H9 (cell line): ENCODE measurements at regions not wholly inside any gene's neighbourhood (a gene's known extent, or its start where the extent isn't known, plus 50 kb on each side); places are given as distances from the start of the nearest gene placed in this dataset.

Experiments used
- DNase-seq: peaks from one replicate; pipeline ENCODE4 v3.0.0-alpha.2; 2017
- H2AFZ ChIP-seq: one replicate; pipeline ENCODE4 v1.6.1; 2013; ENCODE audit warnings: mild to moderate bottlenecking, low read length, control low read depth, moderate library complexity
- H2AK5ac ChIP-seq: 2 replicates; pipeline ENCODE4 v1.6.1; 2013; ENCODE audit warnings: low read length, control low read depth, mixed read lengths; ENCODE audit not compliant: insufficient read length
- H2BK120ac ChIP-seq: one replicate; pipeline ENCODE4 v1.6.1; 2013; ENCODE audit warnings: low read depth, mild to moderate bottlenecking, low read length, control low read depth, inconsistent platforms; ENCODE audit not compliant: poor library complexity, severe bottlenecking
- H2BK12ac ChIP-seq: 2 replicates; pipeline ENCODE4 v1.6.1; 2013; ENCODE audit warnings: low read length, control low read depth, mixed read lengths, low read depth; ENCODE audit not compliant: insufficient read length
- H2BK15ac ChIP-seq: 2 replicates; pipeline ENCODE4 v1.6.1; 2013; ENCODE audit warnings: low read depth, low read length, control low read depth
- H2BK20ac ChIP-seq: one replicate; pipeline ENCODE4 v1.6.1; 2013; ENCODE audit warnings: low read depth, mild to moderate bottlenecking, low read length, control low read depth, inconsistent platforms; ENCODE audit not compliant: poor library complexity, severe bottlenecking
- H2BK5ac ChIP-seq: 2 replicates; pipeline ENCODE4 v1.6.1; 2013; ENCODE audit warnings: low read length, control low read depth, mixed read lengths; ENCODE audit not compliant: insufficient read length
- H3K14ac ChIP-seq: 2 replicates; pipeline ENCODE4 v1.6.1; 2013; ENCODE audit warnings: low read length, control low read depth; ENCODE audit not compliant: insufficient read depth
- H3K18ac ChIP-seq: 2 replicates; pipeline ENCODE4 v1.6.1; 2013; ENCODE audit warnings: low read depth, mild to moderate bottlenecking, mixed read lengths, low read length, control low read depth; ENCODE audit not compliant: insufficient read length
- H3K23ac ChIP-seq: 2 replicates; pipeline ENCODE4 v1.6.1; 2013; ENCODE audit warnings: low read length, control low read depth, mixed read lengths, low read depth; ENCODE audit not compliant: insufficient read length
- H3K23me2 ChIP-seq: 2 replicates; pipeline ENCODE4 v1.6.1; 2013; ENCODE audit warnings: low read depth, mild to moderate bottlenecking, mixed read lengths, low read length, control low read depth; ENCODE audit not compliant: insufficient read length, poor library complexity, severe bottlenecking
- H3K27ac ChIP-seq: 2 replicates; pipeline ENCODE4 v1.5.1; 2013; ENCODE audit warnings: low read length, control low read depth, mixed read lengths, low read depth; ENCODE audit not compliant: insufficient read length
- H3K27me3 ChIP-seq: 2 replicates; pipeline ENCODE4 v1.6.1; 2013; ENCODE audit warnings: low read length, control low read depth, inconsistent platforms; ENCODE audit not compliant: insufficient read depth
- H3K4ac ChIP-seq: 2 replicates; pipeline ENCODE4 v1.6.1; 2013; ENCODE audit warnings: low read depth, mild to moderate bottlenecking, control low read depth, inconsistent platforms, low read length, moderate library complexity
- H3K4me1 ChIP-seq: 2 replicates; pipeline ENCODE4 v1.6.1; 2013; ENCODE audit warnings: low read length, control low read depth, inconsistent platforms; ENCODE audit not compliant: insufficient read depth
- H3K4me2 ChIP-seq: 2 replicates; pipeline ENCODE4 v1.6.1; 2013; ENCODE audit warnings: low read length, control low read depth, mixed read lengths; ENCODE audit not compliant: insufficient read length, insufficient read depth
- H3K56ac ChIP-seq: 2 replicates; pipeline ENCODE4 v1.6.1; 2013; ENCODE audit warnings: low read depth, mild to moderate bottlenecking, mixed read lengths, low read length, control low read depth; ENCODE audit not compliant: insufficient read length
- H3K79me1 ChIP-seq: 2 replicates; pipeline ENCODE4 v1.6.1; 2013; ENCODE audit warnings: low read depth, mild to moderate bottlenecking, moderate library complexity, low read length, control low read depth, inconsistent platforms; ENCODE audit not compliant: insufficient read depth, poor library complexity, severe bottlenecking
- H3K79me2 ChIP-seq: 2 replicates; pipeline ENCODE4 v1.6.1; 2013; ENCODE audit warnings: low read length, control low read depth, inconsistent platforms; ENCODE audit not compliant: insufficient read depth
- H3K9ac ChIP-seq: 2 replicates; pipeline ENCODE4 v1.6.1; 2013; ENCODE audit warnings: low read length, control low read depth, mixed read lengths; ENCODE audit not compliant: insufficient read length; ENCODE audit errors: extremely low read depth
- H3K9me3 ChIP-seq: one replicate; pipeline ENCODE4 v1.6.1; 2013; ENCODE audit warnings: low read depth, low read length, inconsistent platforms; ENCODE audit not compliant: control insufficient read depth
- H3T11ph ChIP-seq: one replicate; pipeline ENCODE4 v1.6.1; 2013; ENCODE audit warnings: mild to moderate bottlenecking, low read length, control low read depth, inconsistent platforms
- H4K20me1 ChIP-seq: one replicate; pipeline ENCODE4 v1.6.1; 2013; ENCODE audit not compliant: control insufficient read depth, insufficient read length, insufficient read depth
- H4K5ac ChIP-seq: 2 replicates; pipeline ENCODE4 v1.6.1; 2013; ENCODE audit warnings: low read depth, mild to moderate bottlenecking, mixed read lengths, low read length, control low read depth; ENCODE audit not compliant: insufficient read length
- H4K8ac ChIP-seq: replicated peaks from 2 replicates; pipeline ENCODE4 v1.6.1; 2013; ENCODE audit warnings: low read length, control low read depth, mixed read lengths, low read depth; ENCODE audit not compliant: insufficient read length
- H4K91ac ChIP-seq: 2 replicates; pipeline ENCODE4 v1.6.1; 2013; ENCODE audit warnings: low read depth, mild to moderate bottlenecking, moderate library complexity, mixed read lengths, low read length, control low read depth; ENCODE audit not compliant: insufficient read length
- H3K27ac Mint-ChIP-seq, 3 experiments: 2 replicates in 2 of 3; 3 replicates in 1 of 3; pipeline ENCODE4 v1.8.0; 2020 to 2021; ENCODE audit warnings: mixed read lengths in 3 of 3, mild to moderate bottlenecking in 1 of 3, moderate library complexity in 1 of 3
- H3K27me3 Mint-ChIP-seq: 2 replicates; pipeline ENCODE4 v1.8.0; 2021; ENCODE audit warnings: low read depth, mild to moderate bottlenecking, moderate library complexity, mixed read lengths
- H3K36me3 Mint-ChIP-seq, 3 experiments: 2 replicates in 2 of 3; 3 replicates in 1 of 3; pipeline ENCODE4 v1.8.0; 2020 to 2021; ENCODE audit warnings: low read depth in 3 of 3, mixed read lengths in 3 of 3; ENCODE audit not compliant: insufficient read depth in 1 of 3
- H3K4me1 Mint-ChIP-seq, 2 experiments: 2 replicates each; pipeline ENCODE4 v1.8.0; 2020; ENCODE audit warnings: mixed read lengths in 2 of 2
- H3K4me3 Mint-ChIP-seq, 2 experiments: 2 replicates in 1 of 2; 3 replicates in 1 of 2; pipeline ENCODE4 v1.8.0; 2020 to 2021; ENCODE audit warnings: mild to moderate bottlenecking in 2 of 2, mixed read lengths in 2 of 2, moderate library complexity in 1 of 2
- H3K9me3 Mint-ChIP-seq, 2 experiments: 2 replicates in 1 of 2; 3 replicates in 1 of 2; pipeline ENCODE4 v1.8.0; 2020; ENCODE audit warnings: mild to moderate bottlenecking in 2 of 2, mixed read lengths in 2 of 2, moderate library complexity in 1 of 2
- TF ChIP-seq, protein P1 (sequence below): fragments of 200-600 bp; sonication (generic); conservative IDR thresholded peaks from 3 replicates; pipeline ENCODE4 v1.8.0; 2021; ENCODE audit warnings: antibody characterized with exemption, mild to moderate bottlenecking

DNA sequence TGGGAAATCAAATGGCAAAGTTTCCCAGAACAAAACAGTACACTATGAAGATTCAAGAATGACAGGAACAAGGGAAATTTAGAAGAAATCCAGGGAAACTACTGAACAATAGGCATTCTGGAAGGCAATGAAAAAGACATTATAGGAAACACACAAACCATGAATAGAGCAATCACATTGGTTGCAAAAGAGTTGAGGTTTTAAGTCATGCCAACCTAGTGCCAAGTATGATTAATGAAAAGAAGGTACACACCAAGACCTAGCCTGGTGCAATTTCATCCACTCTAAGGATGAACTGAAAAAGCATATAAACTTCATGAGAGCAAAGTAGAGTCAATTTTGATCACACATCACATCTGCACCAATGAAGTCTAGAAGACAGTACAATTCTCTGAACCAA is 326.9 kb downstream of the PDHA2 start:
- no peak overlapping the region for H3K14ac ChIP-seq
- H2BK120ac ChIP-seq = no peak overlapping the region
- no peak overlapping the region for H2BK20ac ChIP-seq
- H3K9ac ChIP-seq = no peak overlapping the region
- H3K27ac ChIP-seq = no peak overlapping the region
- H2AFZ ChIP-seq = no peak overlapping the region
- no peak overlapping the region for H3K18ac ChIP-seq
- H4K91ac ChIP-seq = no peak overlapping the region
- Mint-ChIP-seq H3K27me3 (no peaks in the 10 kb centered on the region), H3K9me3 (peaks cover 0 to 2% of the 10 kb centered on the region in 2 experiments; a peak in 3 of 5 replicates), H3K36me3 (peaks cover 0 to 5% (median 0%) of the 10 kb centered on the region in 3 experiments; a peak in 3 of 7 replicates), H3K4me1 (peaks cover 5 to 6% of the 10 kb centered on the region in 2 experiments), H3K27ac (no peak overlapping the region; a peak in 1 of 7 replicates), H3K4me3 (no peak overlapping the region)
- H3K79me2 ChIP-seq = no peaks in the 10 kb centered on the region
- H3K9me3 ChIP-seq = no peaks in the 10 kb centered on the region
- H3K56ac ChIP-seq = no peak overlapping the region
- H3K23me2 ChIP-seq = no peaks in the 10 kb centered on the region
- TF ChIP-seq, protein P1, sequence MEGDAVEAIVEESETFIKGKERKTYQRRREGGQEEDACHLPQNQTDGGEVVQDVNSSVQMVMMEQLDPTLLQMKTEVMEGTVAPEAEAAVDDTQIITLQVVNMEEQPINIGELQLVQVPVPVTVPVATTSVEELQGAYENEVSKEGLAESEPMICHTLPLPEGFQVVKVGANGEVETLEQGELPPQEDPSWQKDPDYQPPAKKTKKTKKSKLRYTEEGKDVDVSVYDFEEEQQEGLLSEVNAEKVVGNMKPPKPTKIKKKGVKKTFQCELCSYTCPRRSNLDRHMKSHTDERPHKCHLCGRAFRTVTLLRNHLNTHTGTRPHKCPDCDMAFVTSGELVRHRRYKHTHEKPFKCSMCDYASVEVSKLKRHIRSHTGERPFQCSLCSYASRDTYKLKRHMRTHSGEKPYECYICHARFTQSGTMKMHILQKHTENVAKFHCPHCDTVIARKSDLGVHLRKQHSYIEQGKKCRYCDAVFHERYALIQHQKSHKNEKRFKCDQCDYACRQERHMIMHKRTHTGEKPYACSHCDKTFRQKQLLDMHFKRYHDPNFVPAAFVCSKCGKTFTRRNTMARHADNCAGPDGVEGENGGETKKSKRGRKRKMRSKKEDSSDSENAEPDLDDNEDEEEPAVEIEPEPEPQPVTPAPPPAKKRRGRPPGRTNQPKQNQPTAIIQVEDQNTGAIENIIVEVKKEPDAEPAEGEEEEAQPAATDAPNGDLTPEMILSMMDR = no peak
- no peak overlapping the region for H2BK12ac ChIP-seq
- no peak overlapping the region for H4K8ac ChIP-seq
- no peaks in the 10 kb centered on the region for H3K79me1 ChIP-seq
- H3T11ph ChIP-seq = no peak overlapping the region
- no peak overlapping the region for H3K4ac ChIP-seq
- DNase-seq = no peak
- H4K20me1 ChIP-seq = no peaks in the 10 kb centered on the region
- H3K4me2 ChIP-seq = no peak overlapping the region
- H4K5ac ChIP-seq = no peak overlapping the region
- no peak overlapping the region for H3K23ac ChIP-seq
- no peak overlapping the region for H2BK15ac ChIP-seq
- no peak overlapping the region for H2BK5ac ChIP-seq
- H3K27me3 ChIP-seq = no peaks in the 10 kb centered on the region
- no peaks in the 10 kb centered on the region for H3K4me1 ChIP-seq
- no peak overlapping the region for H2AK5ac ChIP-seq
